GM19468 (cell line): ENCODE measurements at regions not wholly inside any gene's neighbourhood (a gene's known extent, or its start where the extent isn't known, plus 50 kb on each side); places are given as distances from the start of the nearest gene placed in this dataset.

ENCODE experiments used
- ATAC-seq: cut with Tn5 transposase; IDR thresholded peaks from one replicate; pipeline ENCODE4 v1.9.1; 2021; ENCODE audit warnings: mild to moderate bottlenecking, moderate library complexity, moderate number of reproducible peaks; ENCODE audit not compliant: unreplicated experiment; ENCODE audit errors: extremely low read depth

- ATAC-seq: no peak
Measured at GRCh38 chr16:51940183-51940582, 606.8 kb downstream of the TOX3 start.

- no peak for ATAC-seq
Measured at GRCh38 chr16:51939378-51939871, 607.5 kb downstream of the TOX3 start.

GRCh38 chr16:51938861-51939260 is 608.1 kb downstream of the TOX3 start:
- ATAC-seq: no peak

GRCh38 chr16:51937771-51938170 is 609.2 kb downstream of the TOX3 start:
- ATAC-seq: no peak

- ATAC-seq: no peak
Measured at GRCh38 chr16:51936846-51937245, 610.1 kb downstream of the TOX3 start.

GRCh38 chr16:51932317-51932716 is 614.6 kb downstream of the TOX3 start:
- no peak for ATAC-seq

GRCh38 chr16:51931653-51932052 is 615.3 kb downstream of the TOX3 start:
- ATAC-seq: no peak

- no peak for ATAC-seq
Measured at GRCh38 chr16:51924744-51925143, 622.2 kb downstream of the TOX3 start.

GRCh38 chr16:51922476-51922875 is 624.5 kb downstream of the TOX3 start:
- no peak for ATAC-seq

- no peak for ATAC-seq
Measured at GRCh38 chr16:51919736-51920135, 627.2 kb downstream of the TOX3 start.

- ATAC-seq: no peak
Measured at GRCh38 chr16:51916814-51917213, 630.1 kb downstream of the TOX3 start.

- no peak for ATAC-seq
Measured at GRCh38 chr16:51916231-51916630, 630.7 kb downstream of the TOX3 start.

GRCh38 chr16:51907680-51908079 is 639.3 kb downstream of the TOX3 start:
- no peak for ATAC-seq

- no peak for ATAC-seq
Measured at GRCh38 chr16:51900221-51900780, 646.6 kb downstream of the TOX3 start.

- no peak for ATAC-seq
Measured at GRCh38 chr16:51898872-51899271, 648.1 kb downstream of the TOX3 start.

GRCh38 chr16:51896013-51896412 is 650.9 kb downstream of the TOX3 start:
- ATAC-seq: no peak

- no peak for ATAC-seq
Measured at GRCh38 chr16:51892293-51893007, 654.5 kb downstream of the TOX3 start.

GRCh38 chr16:51888534-51888933 is 658.4 kb downstream of the TOX3 start:
- no peak for ATAC-seq

GRCh38 chr16:51888016-51888415 is 658.9 kb downstream of the TOX3 start:
- no peak for ATAC-seq

- no peak for ATAC-seq
Measured at GRCh38 chr16:51886456-51886855, 660.5 kb downstream of the TOX3 start.

- ATAC-seq: no peak
Measured at GRCh38 chr16:51884773-51885172, 662.2 kb downstream of the TOX3 start.

GRCh38 chr16:51881731-51882130 is 665.2 kb downstream of the TOX3 start:
- no peak for ATAC-seq
